ENCODE measurements at regions not wholly inside any gene's neighbourhood (a gene's known extent, or its start where the extent isn't known, plus 50 kb on each side); places are given as distances from the start of the nearest gene placed in this dataset.
"Not testable (repeated sequence)": the region's sequence is repeated elsewhere in the genome, so short reads cannot be mapped to it uniquely, and the experiment has no call there.

DNA sequence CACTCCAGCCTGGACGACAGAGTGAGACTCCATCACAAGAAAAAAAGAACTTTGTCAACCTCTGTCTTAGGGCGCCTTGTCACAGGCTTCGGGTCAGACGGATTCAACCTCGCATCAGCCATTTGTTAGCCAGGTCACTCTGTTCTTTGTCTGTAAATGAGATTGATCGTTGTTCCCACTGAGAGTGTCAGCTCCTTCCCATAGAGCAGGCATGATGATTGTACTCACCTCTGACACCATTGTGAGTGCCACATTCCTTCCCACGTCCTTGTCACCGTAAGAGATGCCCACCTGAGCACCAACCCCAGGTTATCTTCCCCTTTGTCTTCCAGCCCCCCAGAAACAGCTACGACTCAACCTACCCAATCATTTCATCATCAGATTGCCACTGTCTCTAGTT lies 107.4 kb downstream of the NSUN5 start:
- H3K18ac ChIP-seq (ENCODE audit: insufficient read length, low read depth, low read length); H3K27ac ChIP-seq (ENCODE audit: insufficient read length, low read depth, low read length); H3K14ac ChIP-seq (ENCODE audit: insufficient read depth, low read length); H3K9me3 Mint-ChIP-seq; H3K23me2 ChIP-seq (ENCODE audit: insufficient read length, low read depth, low read length, poor library complexity, severe bottlenecking); H3K4me3 Mint-ChIP-seq; H3K4me2 ChIP-seq (ENCODE audit: insufficient read depth, insufficient read length, low read length); H4K20me1 ChIP-seq (ENCODE audit: control insufficient read depth, insufficient read depth, insufficient read length); H3K23ac ChIP-seq (ENCODE audit: insufficient read length, low read depth, low read length); H3K4me1 ChIP-seq (ENCODE audit: insufficient read depth, low read length); H2AFZ ChIP-seq (ENCODE audit: low read length); H3K4me1 Mint-ChIP-seq; H3K79me2 ChIP-seq (ENCODE audit: insufficient read depth, low read length); DNase-seq; H4K8ac ChIP-seq (replicated peaks; ENCODE audit: insufficient read length, low read depth, low read length); H3K79me1 ChIP-seq (ENCODE audit: insufficient read depth, low read depth, low read length, poor library complexity, severe bottlenecking); H4K5ac ChIP-seq (ENCODE audit: insufficient read length, low read depth, low read length); H3K27me3 ChIP-seq (ENCODE audit: insufficient read depth, low read length); H3K9me3 ChIP-seq (ENCODE audit: control insufficient read depth, low read depth, low read length); H3K27me3 Mint-ChIP-seq (ENCODE audit: low read depth); H3K56ac ChIP-seq (ENCODE audit: insufficient read length, low read depth, low read length); H2BK5ac ChIP-seq (ENCODE audit: insufficient read length, low read length); H3T11ph ChIP-seq (ENCODE audit: low read length); H2AK5ac ChIP-seq (ENCODE audit: insufficient read length, low read length); H3K9ac ChIP-seq (ENCODE audit: extremely low read depth, insufficient read length, low read length); H2BK120ac ChIP-seq (ENCODE audit: low read depth, low read length, poor library complexity, severe bottlenecking); H2BK20ac ChIP-seq (ENCODE audit: low read depth, low read length, poor library complexity, severe bottlenecking); H4K91ac ChIP-seq (ENCODE audit: insufficient read length, low read depth, low read length); H3K27ac Mint-ChIP-seq; H3K4ac ChIP-seq (ENCODE audit: low read depth, low read length); H2BK15ac ChIP-seq (ENCODE audit: low read depth, low read length); H2BK12ac ChIP-seq (ENCODE audit: insufficient read length, low read depth, low read length): not testable (repeated sequence)
- peaks cover 2 to 11% (median 5%) of the 10 kb centered on the region in 3 experiments; a peak in 4 of 7 replicates for H3K36me3 Mint-ChIP-seq (ENCODE audit: insufficient read depth in 1 of 3, low read depth in 3 of 3)
- WGBS (ENCODE audit: extremely low coverage, insufficient read length, low lambda C conversion rate) = no CpG with 5 or more reads among the region's 9 CpGs

DNA sequence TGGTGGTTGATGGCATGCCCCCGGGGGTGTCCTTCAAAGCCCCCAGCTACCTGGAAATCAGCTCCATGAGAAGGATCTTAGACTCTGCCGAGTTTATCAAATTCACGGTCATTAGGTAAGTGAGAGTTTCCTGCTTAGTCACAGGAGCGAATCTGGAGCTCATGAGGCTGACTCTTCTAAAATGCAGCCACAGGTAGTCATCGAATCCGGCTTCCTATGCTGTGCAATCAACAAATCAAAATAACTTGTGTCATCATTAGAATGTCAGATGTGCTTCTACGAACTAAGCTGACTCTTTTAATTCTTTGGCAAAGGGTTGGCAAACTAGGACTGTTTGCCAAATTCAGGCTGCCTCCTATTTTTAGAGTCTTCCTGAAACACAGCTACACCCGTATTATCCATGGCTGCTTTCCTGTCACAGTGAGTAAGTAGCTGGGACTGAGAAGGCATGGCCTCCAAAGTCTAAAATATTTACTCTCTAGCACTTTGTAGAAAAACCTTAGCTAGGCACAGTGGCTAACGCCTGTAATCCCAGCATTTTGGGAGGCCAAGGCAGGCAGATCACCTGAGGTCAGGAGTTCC lies 108.0 kb downstream of the NSUN5 start:
- H3K4me1 ChIP-seq (ENCODE audit: insufficient read depth, low read length); H3K4me3 Mint-ChIP-seq; H2BK20ac ChIP-seq (ENCODE audit: low read depth, low read length, poor library complexity, severe bottlenecking); H3K14ac ChIP-seq (ENCODE audit: insufficient read depth, low read length); H3K4me2 ChIP-seq (ENCODE audit: insufficient read depth, insufficient read length, low read length); H3K18ac ChIP-seq (ENCODE audit: insufficient read length, low read depth, low read length); H2BK15ac ChIP-seq (ENCODE audit: low read depth, low read length); H3K9me3 ChIP-seq (ENCODE audit: control insufficient read depth, low read depth, low read length); H2BK12ac ChIP-seq (ENCODE audit: insufficient read length, low read depth, low read length); H3K79me2 ChIP-seq (ENCODE audit: insufficient read depth, low read length); H3K9me3 Mint-ChIP-seq; H3T11ph ChIP-seq (ENCODE audit: low read length); H3K79me1 ChIP-seq (ENCODE audit: insufficient read depth, low read depth, low read length, poor library complexity, severe bottlenecking); H4K5ac ChIP-seq (ENCODE audit: insufficient read length, low read depth, low read length); H4K8ac ChIP-seq (replicated peaks; ENCODE audit: insufficient read length, low read depth, low read length); H3K27ac ChIP-seq (ENCODE audit: insufficient read length, low read depth, low read length); DNase-seq; H3K27ac Mint-ChIP-seq; H3K23me2 ChIP-seq (ENCODE audit: insufficient read length, low read depth, low read length, poor library complexity, severe bottlenecking); H2BK5ac ChIP-seq (ENCODE audit: insufficient read length, low read length); H3K27me3 ChIP-seq (ENCODE audit: insufficient read depth, low read length); H3K4me1 Mint-ChIP-seq; H4K20me1 ChIP-seq (ENCODE audit: control insufficient read depth, insufficient read depth, insufficient read length); H3K9ac ChIP-seq (ENCODE audit: extremely low read depth, insufficient read length, low read length); H3K4ac ChIP-seq (ENCODE audit: low read depth, low read length); H2BK120ac ChIP-seq (ENCODE audit: low read depth, low read length, poor library complexity, severe bottlenecking); H2AFZ ChIP-seq (ENCODE audit: low read length); H3K56ac ChIP-seq (ENCODE audit: insufficient read length, low read depth, low read length); H2AK5ac ChIP-seq (ENCODE audit: insufficient read length, low read length); H3K27me3 Mint-ChIP-seq (ENCODE audit: low read depth); H3K23ac ChIP-seq (ENCODE audit: insufficient read length, low read depth, low read length); H4K91ac ChIP-seq (ENCODE audit: insufficient read length, low read depth, low read length): not testable (repeated sequence)
- H3K36me3 Mint-ChIP-seq (ENCODE audit: insufficient read depth in 1 of 3, low read depth in 3 of 3) = peaks cover 2 to 11% (median 5%) of the 10 kb centered on the region in 3 experiments; a peak in 4 of 7 replicates
- no CpG with 5 or more reads among the region's 9 CpGs for WGBS (ENCODE audit: extremely low coverage, insufficient read length, low lambda C conversion rate)
